Spleen (tissue), 11 donors: ENCODE measurements at regions not wholly inside any gene's neighbourhood (a gene's known extent, or its start where the extent isn't known, plus 50 kb on each side); places are given as distances from the start of the nearest gene placed in this dataset.
A peak's percentile ranks its signal among the peaks of the same experiment; 100 is the strongest.

ENCODE experiments used
- DNase-seq: peaks from one replicate; pipeline ENCODE4 v3.0.0-alpha.2; 2020
- H3K27ac ChIP-seq, 8 donors: fragments of 200-600 bp; sonication (generic) in 7 of 8; 1 replicate in 4 of 8; 2 replicates in 4 of 8; pipeline versions ENCODE4 v1.5.0 to v1.8.0; 2016 to 2021; ENCODE audit warnings: inconsistent platforms in 4 of 8, mild to moderate bottlenecking in 4 of 8, moderate library complexity in 1 of 8
- H3K27me3 ChIP-seq, 7 donors: fragments of 200-600 bp; sonication (generic) in 6 of 7; replicated peaks in 1 of 7; 1 replicate in 4 of 7; 2 replicates in 3 of 7; pipeline versions ENCODE4 v1.5.0 to v1.8.0; 2016 to 2021; ENCODE audit warnings: inconsistent platforms in 3 of 7, mild to moderate bottlenecking in 1 of 7
- H3K36me3 ChIP-seq, 6 donors: fragments of 200-600 bp; sonication (generic) in 5 of 6; 1 replicate in 4 of 6; 2 replicates in 2 of 6; pipeline versions ENCODE4 v1.5.0 to v1.8.0; 2016 to 2021; ENCODE audit warnings: inconsistent platforms in 2 of 6
- H3K4me1 ChIP-seq, 6 donors: fragments of 200-600 bp; sonication (generic) in 5 of 6; 1 replicate in 3 of 6; 2 replicates in 3 of 6; pipeline versions ENCODE4 v1.5.0 to v1.8.0; 2016 to 2021; ENCODE audit warnings: inconsistent platforms in 3 of 6
- H3K4me3 ChIP-seq, 8 donors: fragments of 200-600 bp; sonication (generic) in 7 of 8; 1 replicate in 4 of 8; 2 replicates in 4 of 8; pipeline versions ENCODE4 v1.5.0 to v1.8.0; 2016 to 2021; ENCODE audit warnings: inconsistent platforms in 4 of 8, mild to moderate bottlenecking in 4 of 8, moderate library complexity in 2 of 8
- H3K9me3 ChIP-seq, 8 donors: fragments of 200-600 bp; sonication (generic) in 7 of 8; 1 replicate in 4 of 8; 2 replicates in 4 of 8; pipeline versions ENCODE4 v1.5.0 to v1.8.0; 2016 to 2021; ENCODE audit warnings: inconsistent platforms in 4 of 8
- POLR2A ChIP-seq, 3 donors: fragments of 450-650 bp; IDR thresholded peaks; one replicate each; pipeline ENCODE4 v1.5.1; 2017; ENCODE audit warnings: antibody characterized with exemption in 3 of 3, mild to moderate bottlenecking in 1 of 3
- POLR2AphosphoS5 ChIP-seq, 3 donors: sonication (generic); formaldehyde crosslinking; IDR thresholded peaks; one replicate each; pipeline ENCODE4 v1.5.1; 2017; ENCODE audit warnings: antibody characterized with exemption in 3 of 3
- WGBS, 5 donors: extraction: QIAGEN DNeasy Blood & Tissue Kit in 3 of 5; methylation state at CpG; one replicate each; pipeline versions ENCODE4 v1.1.5 to v1.1.7; 2013 to 2018; 5-methylcytosine and 5-hydroxymethylcytosine counted together
- intact Hi-C: fragments of 100-400 bp; cut with DNase I; formaldehyde crosslinking; loops from one replicate; pipeline ENCODE4 v1.15.0; 2023; ENCODE audit warnings: low total_unique reads
- TF ChIP-seq, protein P1 (sequence below), 11 experiments: fragments of 200-600 bp in 7 of 11; fragments of 450-650 bp in 4 of 11; sonication (generic) in 4 of 11; IDR thresholded peaks in 8 of 11; conservative IDR thresholded peaks in 3 of 11; 1 replicate in 7 of 11; 2 replicates in 4 of 11; pipeline versions ENCODE4 v1.4.0 to v1.8.0; 2016 to 2021; ENCODE audit warnings: antibody characterized with exemption in 11 of 11, inconsistent platforms in 4 of 11, mild to moderate bottlenecking in 1 of 11
- donor health status: healthy with polysubstance abuse.
- donor health status: DM: no; HTN: no; CAD: no; lungs with moderate emphysema.
- donor health status: DM: no; HTN: no; CAD: no.
- donor health status: Bipolar disorder and iron deficiency.
- donor health status: healthy.
- donor health status: DM: no; HTN: no; CAD: no.
- donor health status: DM: yes; HTN: yes; CAD: no.

DNA sequence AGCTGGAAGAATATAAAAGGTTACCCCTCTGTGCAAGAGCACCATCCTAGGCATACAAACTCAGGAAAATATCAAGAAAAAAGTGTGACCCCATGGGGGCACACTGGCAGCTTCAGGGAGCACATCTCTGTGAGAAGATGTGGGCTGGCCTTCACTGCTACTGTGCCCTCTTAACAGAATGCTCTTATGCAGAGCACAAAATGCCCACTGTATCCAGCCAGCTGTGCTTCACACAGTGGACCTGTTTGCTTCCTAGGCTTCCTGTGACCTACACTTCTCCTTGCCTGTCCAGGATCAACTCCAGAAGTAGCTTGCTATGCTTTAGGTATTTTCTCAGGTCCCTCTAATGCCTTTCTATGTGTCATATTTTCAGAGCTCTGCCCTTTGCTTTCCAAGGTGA is 380.2 kb upstream of the MMS22L start:
- Histone ChIP-seq H3K4me3 (no peak overlapping the region), H3K27me3 (no peaks in the 10 kb centered on the region), H3K4me1 (no peaks in the 10 kb centered on the region), H3K36me3 (no peaks in the 10 kb centered on the region), H3K9me3 (no peaks in the 10 kb centered on the region), H3K27ac (no peak overlapping the region)
- TF ChIP-seq, protein P1, sequence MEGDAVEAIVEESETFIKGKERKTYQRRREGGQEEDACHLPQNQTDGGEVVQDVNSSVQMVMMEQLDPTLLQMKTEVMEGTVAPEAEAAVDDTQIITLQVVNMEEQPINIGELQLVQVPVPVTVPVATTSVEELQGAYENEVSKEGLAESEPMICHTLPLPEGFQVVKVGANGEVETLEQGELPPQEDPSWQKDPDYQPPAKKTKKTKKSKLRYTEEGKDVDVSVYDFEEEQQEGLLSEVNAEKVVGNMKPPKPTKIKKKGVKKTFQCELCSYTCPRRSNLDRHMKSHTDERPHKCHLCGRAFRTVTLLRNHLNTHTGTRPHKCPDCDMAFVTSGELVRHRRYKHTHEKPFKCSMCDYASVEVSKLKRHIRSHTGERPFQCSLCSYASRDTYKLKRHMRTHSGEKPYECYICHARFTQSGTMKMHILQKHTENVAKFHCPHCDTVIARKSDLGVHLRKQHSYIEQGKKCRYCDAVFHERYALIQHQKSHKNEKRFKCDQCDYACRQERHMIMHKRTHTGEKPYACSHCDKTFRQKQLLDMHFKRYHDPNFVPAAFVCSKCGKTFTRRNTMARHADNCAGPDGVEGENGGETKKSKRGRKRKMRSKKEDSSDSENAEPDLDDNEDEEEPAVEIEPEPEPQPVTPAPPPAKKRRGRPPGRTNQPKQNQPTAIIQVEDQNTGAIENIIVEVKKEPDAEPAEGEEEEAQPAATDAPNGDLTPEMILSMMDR (IDR thresholded peaks at IDR 0.05 in 8 of 11, conservative IDR thresholded peaks at IDR 0.05 in 3 of 11): no peak
- no peak for TF ChIP-seq POLR2A (IDR thresholded peaks at IDR 0.05)
- TF ChIP-seq POLR2AphosphoS5 (IDR thresholded peaks at IDR 0.05): no peak
- intact Hi-C loops: no loop called here
- peak; percentile 19 for DNase-seq

DNA sequence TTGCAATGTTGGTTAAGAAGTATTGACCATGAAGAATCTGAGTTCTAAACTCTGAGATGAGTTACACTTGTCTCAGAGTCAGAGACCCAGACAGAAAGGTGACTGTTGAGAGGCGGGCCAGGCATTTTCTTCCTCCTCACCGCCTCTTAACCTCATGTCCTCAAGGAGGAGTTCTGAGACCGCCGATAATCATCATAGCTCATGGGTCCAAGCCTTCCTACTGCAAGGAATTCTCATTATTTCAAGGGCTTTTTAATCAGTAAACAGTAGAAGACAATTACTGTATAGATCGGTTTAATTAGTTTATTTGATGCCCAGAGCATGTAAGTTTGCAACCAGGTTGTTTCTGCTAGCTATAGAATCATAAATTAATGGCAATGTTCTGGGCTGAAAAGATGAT is 382.4 kb upstream of the MMS22L start:
- TF ChIP-seq POLR2A (IDR thresholded peaks at IDR 0.05): no peak
- no peak for TF ChIP-seq POLR2AphosphoS5 (IDR thresholded peaks at IDR 0.05)
- Histone ChIP-seq H3K9me3 (no peaks in the 10 kb centered on the region), H3K36me3 (no peaks in the 10 kb centered on the region), H3K4me3 (no peak overlapping the region), H3K27me3 (no peaks in the 10 kb centered on the region), H3K27ac (no peak overlapping the region), H3K4me1 (peaks cover 0 to 10% (median 0%) of the 10 kb centered on the region in 6 donors)
- intact Hi-C loops: no loop called here
- no peak for DNase-seq
- 76 to 89% (median 81%) methylated on average over 5 of the region's 5 CpGs for WGBS, 5 donors

DNA sequence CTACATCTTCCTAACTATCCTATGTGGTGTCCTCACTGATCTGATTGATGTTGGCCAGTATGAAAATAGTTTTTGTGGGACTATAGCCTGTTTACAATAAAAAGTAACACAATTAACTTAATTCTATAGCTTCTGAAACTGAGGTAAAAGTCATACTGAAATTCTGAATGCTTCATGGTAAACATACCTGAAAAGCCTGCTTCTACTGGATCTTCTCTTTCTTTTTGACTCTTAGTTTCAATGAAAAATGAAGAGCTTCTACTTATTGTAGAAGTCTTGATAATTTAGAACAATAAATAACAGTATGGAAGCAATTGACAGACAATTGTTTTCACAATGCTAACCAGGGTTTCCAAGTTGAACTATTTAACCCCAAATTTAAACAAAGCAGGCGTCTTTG is 383.9 kb upstream of the MMS22L start:
- Histone ChIP-seq H3K27ac (no peak overlapping the region), H3K4me1 (peaks cover 0 to 10% (median 0%) of the 10 kb centered on the region in 6 donors), H3K4me3 (no peak overlapping the region), H3K36me3 (no peaks in the 10 kb centered on the region), H3K27me3 (no peaks in the 10 kb centered on the region), H3K9me3 (no peaks in the 10 kb centered on the region)
- DNase-seq: no peak
- intact Hi-C loops: no loop called here
- WGBS, 5 donors: 71 to 82% (median 75%) methylated on average over 1 of the region's 1 CpG
- no peak for TF ChIP-seq POLR2AphosphoS5 (IDR thresholded peaks at IDR 0.05)
- TF ChIP-seq POLR2A (IDR thresholded peaks at IDR 0.05): no peak
- TF ChIP-seq, protein P1 (IDR thresholded peaks at IDR 0.05 in 8 of 11, conservative IDR thresholded peaks at IDR 0.05 in 3 of 11): no peak

DNA sequence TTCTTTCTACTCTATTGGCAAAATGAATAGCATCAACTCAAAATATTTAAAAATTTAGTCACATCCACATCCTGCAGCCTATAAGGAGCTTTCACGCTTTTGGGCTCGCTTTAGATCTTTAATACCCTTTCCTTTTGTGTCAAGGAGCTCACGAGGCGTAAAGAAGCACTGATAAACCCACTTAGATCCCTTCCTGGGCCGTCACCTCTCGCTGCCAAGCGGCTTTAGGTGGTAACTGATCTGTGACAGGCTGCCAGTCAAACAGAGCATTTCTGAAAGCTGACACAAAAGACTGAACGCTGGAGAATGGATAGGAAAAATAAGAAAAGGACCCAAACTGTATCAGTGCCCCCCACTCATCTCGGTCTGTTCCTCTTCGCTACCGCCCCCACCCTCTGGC is 385.7 kb upstream of the MMS22L start:
- intact Hi-C loops: no loop called here
- Histone ChIP-seq H3K4me1 (peaks cover 0 to 10% (median 0%) of the 10 kb centered on the region in 6 donors), H3K27ac (no peak overlapping the region), H3K4me3 (peak overlapping the region in 3 of 8 donors; percentile 7 to 44 (median 12)), H3K27me3 (no peaks in the 10 kb centered on the region), H3K36me3 (no peaks in the 10 kb centered on the region), H3K9me3 (no peaks in the 10 kb centered on the region)
- TF ChIP-seq POLR2A (IDR thresholded peaks at IDR 0.05): no peak
- TF ChIP-seq POLR2AphosphoS5 (IDR thresholded peaks at IDR 0.05): no peak
- TF ChIP-seq, protein P1 (IDR thresholded peaks at IDR 0.05 in 8 of 11, conservative IDR thresholded peaks at IDR 0.05 in 3 of 11): no peak
- WGBS, 5 donors: 21 to 23% (median 21%) methylated on average over 11 of the region's 11 CpGs
- DNase-seq: peak; percentile 45
